ENCODE measurements at regions not wholly inside any gene's neighbourhood (a gene's known extent, or its start where the extent isn't known, plus 50 kb on each side); places are given as distances from the start of the nearest gene placed in this dataset.
"Not testable (repeated sequence)": the region's sequence is repeated elsewhere in the genome, so short reads cannot be mapped to it uniquely, and the experiment has no call there.

DNA sequence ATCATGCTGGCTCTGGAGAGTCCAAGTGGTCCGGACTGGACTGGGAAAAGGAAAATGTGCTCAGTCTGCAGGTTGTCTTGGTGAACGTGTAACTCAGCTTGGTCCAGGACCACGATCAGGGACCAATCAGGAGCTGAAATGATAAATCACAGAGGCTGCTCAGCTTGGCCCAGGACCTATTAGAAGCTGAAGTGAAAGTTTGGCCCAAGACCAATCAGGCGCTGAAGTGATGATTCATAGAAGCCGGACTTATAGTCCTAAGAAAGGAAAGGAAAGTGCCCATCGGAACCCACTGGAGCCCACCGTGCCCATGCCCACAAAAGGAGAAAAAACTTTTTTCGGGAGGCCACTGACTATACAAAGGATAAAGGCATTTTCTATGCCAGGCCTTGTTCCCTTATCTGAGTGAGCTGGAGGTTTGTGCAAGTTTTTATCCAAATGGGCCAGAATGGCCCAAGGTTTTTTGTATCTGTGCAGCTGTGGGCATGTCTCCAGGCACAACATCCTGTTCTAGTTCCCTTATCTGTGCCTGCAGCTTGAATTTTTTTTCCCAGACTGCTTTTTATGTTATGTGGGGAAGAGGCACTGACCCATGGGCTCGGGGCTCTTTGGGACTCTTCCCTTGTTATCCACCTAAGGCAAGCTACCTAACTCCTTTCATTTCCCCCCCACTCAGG, 194.4 kb downstream of the FAM133A start:
- H3K27ac ChIP-seq, result no peak overlapping the region
- no peaks in the 10 kb centered on the region for H3K36me3 ChIP-seq
- no peak for DNase-seq
- no peak overlapping the region for H3K4me3 ChIP-seq
- H3K9me3 ChIP-seq (replicated peaks), result no peaks in the 10 kb centered on the region
- no peaks in the 10 kb centered on the region for H3K27me3 ChIP-seq
- no peaks in the 10 kb centered on the region for H3K4me1 ChIP-seq

DNA sequence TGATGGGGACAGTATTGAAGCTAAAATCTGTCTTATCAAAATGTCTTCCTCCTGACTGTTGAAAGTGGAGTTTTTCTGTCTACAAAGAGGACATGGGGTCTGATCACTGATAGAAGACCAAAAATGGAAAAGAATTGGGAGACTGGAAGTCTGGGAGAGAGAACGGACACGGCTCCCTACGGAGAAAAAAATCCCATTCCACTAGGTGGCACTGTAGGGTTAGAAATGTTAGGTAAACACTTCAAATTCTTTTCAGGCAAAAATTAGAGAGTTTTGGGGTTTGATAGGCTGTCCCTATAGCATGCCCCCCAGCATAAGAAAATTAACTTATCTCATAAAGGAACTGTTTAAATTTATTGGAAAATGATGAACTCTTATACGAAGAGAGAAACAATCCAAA, 200.5 kb downstream of the FAM133A start:
- Histone ChIP-seq H3K9me3 (replicated peaks) (no peaks in the 10 kb centered on the region), H3K36me3 (no peaks in the 10 kb centered on the region), H3K4me3 (no peak overlapping the region), H3K27me3 (no peaks in the 10 kb centered on the region), H3K27ac (no peak overlapping the region), H3K4me1 (no peaks in the 10 kb centered on the region)
- peak; percentile 5 to 49 for DNase-seq

DNA sequence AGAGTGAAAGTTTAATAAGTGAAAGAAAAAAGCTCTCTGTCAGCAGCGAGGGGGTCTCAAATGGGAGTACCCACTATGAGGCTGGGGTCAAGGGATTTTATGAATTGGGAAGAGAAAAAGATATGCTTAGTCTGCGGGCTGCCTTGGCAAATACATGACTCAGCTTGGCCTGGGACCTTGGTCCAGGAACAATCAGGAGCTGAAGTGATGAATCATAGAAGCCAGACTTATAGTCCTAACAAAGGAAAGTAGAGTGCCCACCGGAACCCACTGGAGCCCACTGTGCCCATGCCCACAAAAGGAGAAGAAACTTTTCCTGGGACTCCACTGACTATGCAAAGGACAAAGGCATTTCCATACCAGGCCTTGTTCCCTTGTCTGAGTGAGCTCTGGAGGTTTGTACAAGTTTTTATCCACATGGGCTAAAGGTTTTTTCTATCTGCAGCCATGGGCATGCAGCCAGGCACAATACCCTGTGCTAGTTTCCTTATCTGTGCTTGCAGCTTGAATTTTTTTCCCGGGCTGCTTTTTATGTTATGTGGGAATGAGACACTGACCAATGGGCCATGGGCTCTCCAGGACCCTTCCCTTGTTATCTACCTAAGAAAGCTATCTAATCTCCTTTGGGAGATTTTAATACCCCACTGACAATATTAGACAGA, 201.7 kb downstream of the FAM133A start:
- Histone ChIP-seq H3K4me3 (no peak overlapping the region), H3K27ac (no peak overlapping the region), H3K9me3 (replicated peaks) (no peaks in the 10 kb centered on the region), H3K36me3 (no peaks in the 10 kb centered on the region), H3K27me3 (no peaks in the 10 kb centered on the region), H3K4me1 (no peaks in the 10 kb centered on the region)
- no peak for DNase-seq

DNA sequence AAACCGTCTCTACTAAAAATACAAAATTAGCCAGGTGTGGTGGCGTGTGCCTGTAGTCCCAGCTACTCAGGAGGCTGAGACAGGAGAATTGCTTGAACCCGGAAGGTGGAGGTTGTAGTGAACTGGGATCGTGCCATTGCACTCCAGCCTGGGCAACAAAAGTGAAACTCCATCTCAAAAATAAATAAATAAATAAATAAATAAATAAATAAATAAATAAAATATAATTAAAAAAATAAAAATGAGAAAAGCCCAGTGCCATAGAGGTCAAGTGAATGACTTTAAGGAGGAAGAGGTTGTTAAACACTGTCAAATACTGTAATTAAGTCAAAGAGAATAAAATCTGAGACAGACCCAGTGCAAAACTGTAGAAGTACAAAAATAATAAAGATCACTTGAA, 247.0 kb downstream of the FAM133A start:
- H3K9me3 ChIP-seq (replicated peaks); H3K4me1 ChIP-seq; H3K27me3 ChIP-seq; H3K36me3 ChIP-seq; DNase-seq; H3K4me3 ChIP-seq; H3K27ac ChIP-seq: not testable (repeated sequence)

DNA sequence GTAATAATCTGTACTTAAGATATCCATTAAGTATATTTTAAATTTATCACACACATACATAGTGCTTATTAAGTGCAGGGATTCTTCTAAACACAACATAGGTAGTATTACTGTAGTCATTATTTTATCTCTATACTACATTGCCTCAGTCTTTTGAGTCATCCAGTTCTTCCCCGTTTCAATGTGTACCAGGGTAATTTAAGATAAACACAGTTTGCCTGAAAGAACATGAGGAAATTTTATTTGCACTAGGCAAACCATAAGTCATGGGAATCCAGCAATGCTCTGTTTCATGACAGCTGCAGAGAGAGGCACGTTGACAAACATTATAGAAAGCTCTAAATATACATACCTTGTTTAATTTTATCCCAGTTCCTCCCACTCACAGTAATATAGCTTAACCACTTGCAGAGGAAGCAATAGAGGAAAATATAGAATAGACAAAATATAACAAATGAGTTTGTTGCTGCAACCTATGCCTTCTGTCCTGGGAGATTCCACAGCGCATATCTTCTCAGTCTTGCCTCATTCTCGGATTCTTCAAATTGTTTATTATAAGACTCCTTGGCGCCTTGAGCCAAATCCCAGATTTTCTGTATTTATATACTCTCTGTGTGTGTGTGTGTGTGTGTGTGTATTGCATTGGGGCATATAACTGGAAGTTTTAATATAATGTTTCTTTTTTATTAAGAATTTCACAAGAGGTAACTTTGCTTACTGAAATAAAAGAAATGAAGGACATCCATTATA, 258.6 kb downstream of the FAM133A start:
- Histone ChIP-seq H3K27me3 (no peaks in the 10 kb centered on the region), H3K27ac (no peak overlapping the region), H3K9me3 (replicated peaks) (no peaks in the 10 kb centered on the region), H3K36me3 (no peaks in the 10 kb centered on the region), H3K4me1 (no peaks in the 10 kb centered on the region), H3K4me3 (no peak overlapping the region)
- no peak for DNase-seq

DNA sequence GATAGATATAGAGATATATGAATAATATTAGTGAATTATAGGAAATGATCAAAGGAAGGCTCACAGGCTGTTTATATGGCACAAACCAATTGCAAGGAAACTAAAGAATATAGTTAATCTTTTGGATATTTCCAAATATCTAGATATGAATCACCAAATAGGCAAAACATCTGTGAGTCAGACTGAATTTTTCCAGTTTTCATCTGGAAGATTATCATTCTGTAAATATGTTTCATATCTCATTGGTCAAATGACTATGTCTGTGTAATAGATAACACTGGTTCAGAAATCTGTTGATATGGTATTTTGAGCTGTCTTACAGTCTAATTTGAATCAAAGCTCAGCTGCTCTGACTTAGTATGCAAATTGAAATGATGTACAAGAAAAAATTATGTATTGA, 303.6 kb downstream of the FAM133A start:
- H3K9me3 ChIP-seq (replicated peaks), result no peaks in the 10 kb centered on the region
- DNase-seq, result no peak
- no peaks in the 10 kb centered on the region for H3K27me3 ChIP-seq

DNA sequence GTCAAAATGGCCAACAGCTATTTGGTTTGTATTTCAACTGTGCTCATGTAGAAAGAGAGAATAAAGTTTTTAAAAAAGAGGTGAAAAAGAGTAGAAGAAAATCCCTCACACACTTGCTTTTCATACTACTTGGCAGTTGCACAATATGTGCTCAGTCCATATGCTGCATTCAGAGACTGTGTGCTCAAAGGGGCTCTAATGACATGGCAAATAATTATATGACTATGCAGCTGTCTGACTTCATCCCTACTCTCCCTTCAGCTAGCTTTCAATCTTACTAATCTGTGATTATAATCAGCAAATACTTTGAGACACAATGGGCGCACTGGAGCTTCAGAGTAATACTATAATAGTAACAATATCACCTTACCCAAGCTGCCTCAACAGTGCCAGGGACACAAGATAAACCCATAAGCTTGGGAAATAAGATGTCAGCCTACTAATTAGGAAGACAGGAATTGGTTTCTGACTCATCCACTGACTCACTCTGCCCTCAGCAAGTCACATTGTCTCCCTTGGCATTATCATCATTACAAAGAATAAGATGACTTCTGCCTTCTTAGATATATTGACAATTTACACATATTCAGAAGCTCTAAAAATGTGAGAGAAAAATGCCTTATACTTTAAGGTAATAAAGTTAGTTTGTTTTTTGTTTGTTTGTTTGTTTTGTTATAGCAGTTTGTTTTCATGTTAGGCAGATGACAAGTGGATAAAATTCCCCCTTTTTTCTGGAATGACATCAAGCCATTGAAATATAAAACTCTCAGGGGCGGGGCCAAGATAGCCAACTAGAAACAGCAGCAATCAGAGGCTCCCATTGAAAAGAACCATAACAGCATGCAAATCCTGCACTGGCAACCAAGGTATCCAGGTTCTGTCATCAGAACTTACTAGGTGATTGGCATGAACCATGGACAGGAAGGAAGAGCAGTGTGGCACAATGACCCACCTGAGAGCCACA, 311.6 kb downstream of the FAM133A start:
- no peak overlapping the region for H3K4me3 ChIP-seq
- H3K27me3 ChIP-seq, result no peaks in the 10 kb centered on the region
- no peaks in the 10 kb centered on the region for H3K36me3 ChIP-seq
- no peaks in the 10 kb centered on the region for H3K4me1 ChIP-seq
- H3K9me3 ChIP-seq (replicated peaks), result no peaks in the 10 kb centered on the region
- peak in 1 of 2 experiments; percentile 1 for DNase-seq
- no peak overlapping the region for H3K27ac ChIP-seq

More for the DNA sequence above, 303.6 kb downstream of the FAM133A start:
- Histone ChIP-seq H3K27ac (no peak overlapping the region), H3K4me3 (no peak overlapping the region), H3K4me1 (no peaks in the 10 kb centered on the region), H3K36me3 (no peaks in the 10 kb centered on the region)

All from SJCRH30 (cell line).